Loucy (cell line): ENCODE measurements at regions not wholly inside any gene's neighbourhood (a gene's known extent, or its start where the extent isn't known, plus 50 kb on each side); places are given as distances from the start of the nearest gene placed in this dataset.

Experiments used
- EZH2phosphoT487 ChIP-seq: fragments of 200-600 bp; IDR thresholded peaks from 2 replicates; pipeline ENCODE4 v1.6.1; 2018; ENCODE audit warnings: antibody characterized with exemption, mild to moderate bottlenecking, moderate library complexity, borderline replicate concordance
- TF ChIP-seq, protein P1 (sequence below): fragments of 200-600 bp; sonication (generic); conservative IDR thresholded peaks from 2 replicates; pipeline ENCODE4 v1.5.1; 2014; ENCODE audit warnings: mild to moderate bottlenecking, antibody characterized with exemption, low read length

DNA sequence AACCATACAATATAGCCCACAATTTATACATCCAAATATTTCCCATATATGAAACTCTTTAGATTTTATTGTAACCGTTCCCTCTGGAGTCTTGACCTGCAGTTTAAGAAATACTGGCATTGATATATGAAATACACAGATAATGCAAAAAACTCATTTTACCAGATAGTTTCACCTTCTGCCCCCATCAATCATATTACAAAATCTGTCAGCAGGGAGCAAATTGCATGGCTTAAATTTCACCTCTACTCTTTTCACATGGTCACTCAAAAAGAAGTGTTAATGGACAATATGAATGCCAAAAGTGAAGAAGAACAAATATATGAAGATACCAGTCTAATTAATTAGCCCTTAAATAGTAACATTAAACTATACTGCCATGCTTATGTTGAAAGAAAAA, 57.0 kb upstream of the TMEM106B start:
- TF ChIP-seq, protein P1, sequence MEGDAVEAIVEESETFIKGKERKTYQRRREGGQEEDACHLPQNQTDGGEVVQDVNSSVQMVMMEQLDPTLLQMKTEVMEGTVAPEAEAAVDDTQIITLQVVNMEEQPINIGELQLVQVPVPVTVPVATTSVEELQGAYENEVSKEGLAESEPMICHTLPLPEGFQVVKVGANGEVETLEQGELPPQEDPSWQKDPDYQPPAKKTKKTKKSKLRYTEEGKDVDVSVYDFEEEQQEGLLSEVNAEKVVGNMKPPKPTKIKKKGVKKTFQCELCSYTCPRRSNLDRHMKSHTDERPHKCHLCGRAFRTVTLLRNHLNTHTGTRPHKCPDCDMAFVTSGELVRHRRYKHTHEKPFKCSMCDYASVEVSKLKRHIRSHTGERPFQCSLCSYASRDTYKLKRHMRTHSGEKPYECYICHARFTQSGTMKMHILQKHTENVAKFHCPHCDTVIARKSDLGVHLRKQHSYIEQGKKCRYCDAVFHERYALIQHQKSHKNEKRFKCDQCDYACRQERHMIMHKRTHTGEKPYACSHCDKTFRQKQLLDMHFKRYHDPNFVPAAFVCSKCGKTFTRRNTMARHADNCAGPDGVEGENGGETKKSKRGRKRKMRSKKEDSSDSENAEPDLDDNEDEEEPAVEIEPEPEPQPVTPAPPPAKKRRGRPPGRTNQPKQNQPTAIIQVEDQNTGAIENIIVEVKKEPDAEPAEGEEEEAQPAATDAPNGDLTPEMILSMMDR: no peak
- TF ChIP-seq EZH2phosphoT487: no peak
